Mammary epithelial cell (primary cell): ENCODE measurements at regions not wholly inside any gene's neighbourhood (a gene's known extent, or its start where the extent isn't known, plus 50 kb on each side); places are given as distances from the start of the nearest gene placed in this dataset.

Source experiments
- EZH2 ChIP-seq: IDR thresholded peaks from 2 replicates; pipeline ENCODE4 v1.6.1; 2012; ENCODE audit warnings: low read length, inconsistent platforms, borderline replicate concordance
- TF ChIP-seq, protein P1 (sequence below), 2 donors: IDR thresholded peaks in 1 of 2; conservative IDR thresholded peaks in 1 of 2; 2 replicates each; pipeline ENCODE4 v1.5.1; 2011 to 2012; ENCODE audit warnings: inconsistent platforms in 2 of 2, low read length in 2 of 2, mild to moderate bottlenecking in 2 of 2, control low read depth in 1 of 2, low read depth in 1 of 2; ENCODE audit not compliant: insufficient read depth in 1 of 2; ENCODE audit errors: extremely low read depth in 1 of 2

DNA sequence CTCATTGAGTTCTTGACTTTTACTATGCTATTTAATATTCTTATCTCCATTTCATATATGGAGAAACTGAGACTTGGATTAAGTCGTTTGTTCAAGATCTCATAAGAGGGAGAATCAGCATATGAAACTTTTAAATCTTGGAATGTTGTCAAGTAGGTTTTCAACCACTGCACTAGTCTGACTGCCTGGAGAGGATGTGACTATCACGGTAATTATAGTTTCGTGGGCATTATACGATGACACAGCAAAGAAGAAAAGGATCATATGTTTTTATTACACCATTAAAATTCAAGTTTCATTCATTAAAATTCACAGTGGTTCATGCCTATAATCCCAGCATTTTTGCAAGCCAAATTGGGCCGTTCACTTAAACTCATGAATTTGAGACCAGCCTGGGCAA lies 555.2 kb downstream of the SLITRK1 start:
- TF ChIP-seq, protein P1, sequence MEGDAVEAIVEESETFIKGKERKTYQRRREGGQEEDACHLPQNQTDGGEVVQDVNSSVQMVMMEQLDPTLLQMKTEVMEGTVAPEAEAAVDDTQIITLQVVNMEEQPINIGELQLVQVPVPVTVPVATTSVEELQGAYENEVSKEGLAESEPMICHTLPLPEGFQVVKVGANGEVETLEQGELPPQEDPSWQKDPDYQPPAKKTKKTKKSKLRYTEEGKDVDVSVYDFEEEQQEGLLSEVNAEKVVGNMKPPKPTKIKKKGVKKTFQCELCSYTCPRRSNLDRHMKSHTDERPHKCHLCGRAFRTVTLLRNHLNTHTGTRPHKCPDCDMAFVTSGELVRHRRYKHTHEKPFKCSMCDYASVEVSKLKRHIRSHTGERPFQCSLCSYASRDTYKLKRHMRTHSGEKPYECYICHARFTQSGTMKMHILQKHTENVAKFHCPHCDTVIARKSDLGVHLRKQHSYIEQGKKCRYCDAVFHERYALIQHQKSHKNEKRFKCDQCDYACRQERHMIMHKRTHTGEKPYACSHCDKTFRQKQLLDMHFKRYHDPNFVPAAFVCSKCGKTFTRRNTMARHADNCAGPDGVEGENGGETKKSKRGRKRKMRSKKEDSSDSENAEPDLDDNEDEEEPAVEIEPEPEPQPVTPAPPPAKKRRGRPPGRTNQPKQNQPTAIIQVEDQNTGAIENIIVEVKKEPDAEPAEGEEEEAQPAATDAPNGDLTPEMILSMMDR (conservative IDR thresholded peaks at IDR 0.05 in 1 of 2, IDR thresholded peaks at IDR 0.05 in 1 of 2; ENCODE audit: extremely low read depth in 1 of 2, insufficient read depth in 1 of 2, low read depth in 1 of 2, low read length in 2 of 2): no peak
- no peak for TF ChIP-seq EZH2
